ENCODE measurements at regions not wholly inside any gene's neighbourhood (a gene's known extent, or its start where the extent isn't known, plus 50 kb on each side); places are given as distances from the start of the nearest gene placed in this dataset.

DNA sequence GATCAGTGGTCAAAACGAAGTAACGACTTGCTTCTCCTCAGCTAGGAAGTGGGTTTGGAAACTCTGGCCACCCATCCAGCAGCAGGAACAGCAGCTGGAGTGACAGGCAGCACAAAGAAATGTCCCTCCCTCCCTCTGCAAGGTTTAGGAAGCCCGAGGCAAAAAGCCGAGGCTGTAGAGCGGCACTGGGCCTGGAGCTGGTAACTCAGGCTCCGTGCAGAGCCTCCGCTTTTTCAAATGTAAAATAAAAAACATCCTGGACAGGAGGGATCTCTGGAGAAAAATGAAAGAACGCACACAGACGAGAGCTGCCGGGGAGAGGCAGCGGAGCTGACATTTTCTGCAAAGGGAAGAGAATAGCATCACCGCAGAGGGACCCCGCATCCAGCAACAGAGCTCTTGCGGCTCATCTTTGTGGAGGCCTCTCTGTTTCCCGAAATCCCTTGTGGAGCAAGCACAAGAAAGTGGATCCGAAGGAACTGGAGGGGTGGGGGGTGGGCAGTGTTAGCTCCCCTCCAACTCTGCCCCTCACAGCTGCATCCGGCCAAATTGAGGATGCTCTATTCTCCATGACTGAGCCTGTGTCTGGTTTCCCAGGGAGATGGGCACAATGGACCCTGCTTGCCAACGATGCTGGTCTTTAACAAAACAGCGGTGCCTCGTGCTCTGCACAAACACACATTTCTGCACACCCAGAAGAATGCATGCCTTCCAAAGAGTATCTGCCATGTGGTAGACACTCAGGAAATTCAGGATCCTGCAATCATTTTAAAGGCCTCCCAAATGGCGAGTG lies 335.5 kb upstream of the ZFHX3 start:
- ChIA-PET POLR2A (no interaction called here), RAD21 (ENCODE audit: unreplicated experiment) (no interaction called here), SMC1A (ENCODE audit: uncharacterized antibody, unreplicated experiment) (no interaction called here), CTCF (no interaction called here)
- in situ Hi-C loops (cut with MboI) = no loop called here
- WGBS (ENCODE audit: insufficient coverage, insufficient replicate concordance, low lambda C conversion rate, missing lambda C conversion rate) = 35% methylated on average over 21 of the region's 21 CpGs
- H3K79me2 ChIP-seq (ENCODE audit: control insufficient read depth, insufficient read depth, low read length) = no peaks in the 10 kb centered on the region
- H3K27me3 ChIP-seq (replicated peaks in 1 of 2; ENCODE audit: control insufficient read depth in 2 of 2, insufficient read depth in 2 of 2, low read length in 1 of 2) = no peaks in the 10 kb centered on the region; a peak in 1 of 4 replicates
- TF ChIP-seq SREBF1 (IDR thresholded peaks at IDR 0.05; ENCODE audit: low read length) (no peak), FOXK2 (IDR thresholded peaks at IDR 0.05) (no peak), GABPA (IDR thresholded peaks at IDR 0.05; ENCODE audit: low read depth) (no peak), MEF2A (IDR thresholded peaks at IDR 0.05; ENCODE audit: insufficient read depth, low read depth, low read length) (no peak), SMAD1 (IDR thresholded peaks at IDR 0.05; ENCODE audit: low read depth, partially characterized antibody) (no peak), KAT2A (conservative IDR thresholded peaks at IDR 0.05; ENCODE audit: control insufficient read depth, low read depth, low read length) (no peak), RELA (IDR thresholded peaks at IDR 0.05; ENCODE audit: borderline replicate concordance, partially characterized antibody) (no peak), POLR2A (IDR thresholded peaks at IDR 0.05; ENCODE audit: low read depth, low read length) (no peak), NRF1 (conservative IDR thresholded peaks at IDR 0.05; ENCODE audit: low read depth, low read length) (no peak), MEF2B (IDR thresholded peaks at IDR 0.05; ENCODE audit: partially characterized antibody, poor library complexity, severe bottlenecking) (no peak), TCF3 (IDR thresholded peaks at IDR 0.05; ENCODE audit: borderline replicate concordance, insufficient read depth, low read depth, low read length) (no peak)
- TF ChIP-seq, protein P1, sequence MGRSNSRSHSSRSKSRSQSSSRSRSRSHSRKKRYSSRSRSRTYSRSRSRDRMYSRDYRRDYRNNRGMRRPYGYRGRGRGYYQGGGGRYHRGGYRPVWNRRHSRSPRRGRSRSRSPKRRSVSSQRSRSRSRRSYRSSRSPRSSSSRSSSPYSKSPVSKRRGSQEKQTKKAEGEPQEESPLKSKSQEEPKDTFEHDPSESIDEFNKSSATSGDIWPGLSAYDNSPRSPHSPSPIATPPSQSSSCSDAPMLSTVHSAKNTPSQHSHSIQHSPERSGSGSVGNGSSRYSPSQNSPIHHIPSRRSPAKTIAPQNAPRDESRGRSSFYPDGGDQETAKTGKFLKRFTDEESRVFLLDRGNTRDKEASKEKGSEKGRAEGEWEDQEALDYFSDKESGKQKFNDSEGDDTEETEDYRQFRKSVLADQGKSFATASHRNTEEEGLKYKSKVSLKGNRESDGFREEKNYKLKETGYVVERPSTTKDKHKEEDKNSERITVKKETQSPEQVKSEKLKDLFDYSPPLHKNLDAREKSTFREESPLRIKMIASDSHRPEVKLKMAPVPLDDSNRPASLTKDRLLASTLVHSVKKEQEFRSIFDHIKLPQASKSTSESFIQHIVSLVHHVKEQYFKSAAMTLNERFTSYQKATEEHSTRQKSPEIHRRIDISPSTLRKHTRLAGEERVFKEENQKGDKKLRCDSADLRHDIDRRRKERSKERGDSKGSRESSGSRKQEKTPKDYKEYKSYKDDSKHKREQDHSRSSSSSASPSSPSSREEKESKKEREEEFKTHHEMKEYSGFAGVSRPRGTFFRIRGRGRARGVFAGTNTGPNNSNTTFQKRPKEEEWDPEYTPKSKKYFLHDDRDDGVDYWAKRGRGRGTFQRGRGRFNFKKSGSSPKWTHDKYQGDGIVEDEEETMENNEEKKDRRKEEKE (IDR thresholded peaks at IDR 0.05) = no peak
- no peak overlapping the region for H2AFZ ChIP-seq (ENCODE audit: control insufficient read depth, low read depth, low read length)
- ATAC-seq (no peak), FAIRE-seq (no peak), DNase-seq (ENCODE audit: low read depth, low spot score) (no peak)
- no peak overlapping the region for H3K4me2 ChIP-seq (ENCODE audit: control insufficient read depth, insufficient read depth)
- H3K4me1 ChIP-seq (ENCODE audit: control insufficient read depth, insufficient read depth, low read length) = no peaks in the 10 kb centered on the region
- no peak overlapping the region for H3K9ac ChIP-seq (ENCODE audit: control insufficient read depth, insufficient read depth, low read length)
- no TSS peak for BruUV-seq (replicated peaks)
- no peaks in the 10 kb centered on the region for H3K36me3 ChIP-seq (ENCODE audit: control insufficient read depth in 2 of 2, insufficient read depth in 2 of 2, low read length in 1 of 2)
- H3K4me3 ChIP-seq = no peak overlapping the region
- no peaks in the 10 kb centered on the region for H4K20me1 ChIP-seq (ENCODE audit: control insufficient read depth, insufficient read depth)
- H3K27ac ChIP-seq (ENCODE audit: control insufficient read depth, insufficient read depth) = no peak overlapping the region
- no peaks in the 10 kb centered on the region for H3K9me3 ChIP-seq (replicated peaks; ENCODE audit: control insufficient read depth, insufficient read depth, low read length)
- intact Hi-C loops (cut with micrococcal nuclease; ENCODE audit: unreplicated experiment) = no loop called here
